HG03159 (cell line): ENCODE measurements at regions not wholly inside any gene's neighbourhood (a gene's known extent, or its start where the extent isn't known, plus 50 kb on each side); places are given as distances from the start of the nearest gene placed in this dataset.

ENCODE experiments used
- ATAC-seq: cut with Tn5 transposase; IDR thresholded peaks from one replicate; pipeline ENCODE4 v1.9.1; 2021; ENCODE audit warnings: mild to moderate bottlenecking, moderate library complexity; ENCODE audit not compliant: unreplicated experiment

DNA sequence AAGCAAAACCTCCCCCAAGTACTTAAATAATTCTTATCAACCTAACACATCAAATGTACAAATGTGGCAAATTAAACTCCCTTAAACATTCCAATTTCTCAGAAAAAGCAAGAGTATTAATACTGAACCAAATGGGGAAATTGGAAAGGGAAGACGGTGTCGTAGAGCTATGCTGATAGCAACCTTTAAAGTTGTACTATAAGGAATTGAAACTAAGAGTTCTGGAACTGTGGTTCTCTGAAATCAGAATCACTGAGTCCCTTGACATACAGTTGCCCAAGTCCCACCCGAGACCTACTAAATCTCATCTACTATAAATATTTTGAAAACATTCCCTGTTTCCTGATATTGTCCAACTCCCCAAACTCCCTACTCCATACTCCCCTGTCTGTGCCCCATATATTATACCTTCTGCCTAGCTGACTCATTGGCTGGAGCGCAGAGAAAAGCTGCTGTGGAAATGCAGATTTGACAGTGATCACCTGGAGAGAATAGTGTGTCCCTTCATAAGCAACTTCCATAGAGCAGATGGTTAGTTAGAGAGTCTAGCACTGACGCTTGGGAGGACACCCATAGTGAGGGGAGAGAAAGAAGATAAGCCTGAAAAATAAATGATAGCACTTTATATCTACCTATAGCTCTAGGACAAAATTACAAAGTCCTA lies 51.4 kb upstream of the ITM2B start:
- no peak for ATAC-seq

DNA sequence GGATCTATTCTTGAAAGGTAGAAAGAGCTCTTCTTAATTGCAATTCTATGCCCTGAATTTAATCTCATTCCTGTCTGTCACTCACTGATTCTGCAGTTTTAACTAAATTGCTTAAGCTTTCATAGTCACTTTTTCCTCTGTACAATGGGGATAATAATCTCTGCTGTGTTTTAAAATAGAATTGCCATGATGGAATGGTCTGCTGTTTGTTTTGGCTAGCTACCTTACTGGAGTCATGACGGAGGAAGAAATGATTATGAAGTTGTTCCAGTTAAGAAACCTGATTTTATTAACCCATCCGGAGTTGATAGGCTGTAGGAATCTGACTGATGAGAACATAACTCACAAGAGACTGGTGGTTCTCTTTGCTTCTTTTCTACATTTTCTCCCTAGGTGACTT lies 54.9 kb upstream of the ITM2B start:
- no peak for ATAC-seq

DNA sequence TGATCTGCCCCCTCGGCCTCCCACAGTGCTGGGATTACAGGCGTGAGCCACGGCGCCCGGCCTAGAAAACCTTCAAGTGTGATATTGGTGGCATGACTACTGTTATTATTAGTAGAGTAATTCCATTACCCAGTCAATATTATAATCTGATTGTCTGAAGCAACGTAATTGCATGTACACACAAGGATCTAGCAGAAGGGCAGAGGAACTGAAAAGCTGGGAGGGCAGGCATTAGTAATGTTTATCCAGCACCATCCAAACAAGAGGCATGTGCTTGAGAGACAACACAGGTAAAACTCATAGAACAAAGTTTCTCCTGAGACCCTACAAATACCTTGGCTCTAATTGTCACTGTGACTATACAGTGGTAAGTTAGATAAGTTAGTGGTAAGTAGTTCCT lies 56.2 kb upstream of the ITM2B start:
- no peak for ATAC-seq

DNA sequence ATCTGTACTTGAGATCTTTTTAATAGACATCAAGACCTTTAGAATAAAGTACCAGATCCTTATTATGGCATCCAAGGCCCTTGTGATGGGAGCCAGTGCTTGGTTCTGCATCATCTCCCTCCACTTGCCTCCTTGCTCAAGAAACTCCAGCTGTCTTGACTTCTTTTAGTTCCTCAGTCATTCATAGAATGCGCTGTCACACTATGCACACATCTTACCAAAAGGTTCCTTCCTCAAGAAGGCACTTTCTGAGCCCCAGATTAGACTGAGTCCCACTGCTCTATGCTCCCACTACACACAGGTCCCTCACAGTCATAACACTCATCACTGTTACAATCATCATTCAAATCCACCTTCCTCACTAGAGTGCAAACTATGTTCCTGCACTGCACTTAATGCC lies 57.8 kb upstream of the ITM2B start:
- peak; percentile 94 for ATAC-seq

DNA sequence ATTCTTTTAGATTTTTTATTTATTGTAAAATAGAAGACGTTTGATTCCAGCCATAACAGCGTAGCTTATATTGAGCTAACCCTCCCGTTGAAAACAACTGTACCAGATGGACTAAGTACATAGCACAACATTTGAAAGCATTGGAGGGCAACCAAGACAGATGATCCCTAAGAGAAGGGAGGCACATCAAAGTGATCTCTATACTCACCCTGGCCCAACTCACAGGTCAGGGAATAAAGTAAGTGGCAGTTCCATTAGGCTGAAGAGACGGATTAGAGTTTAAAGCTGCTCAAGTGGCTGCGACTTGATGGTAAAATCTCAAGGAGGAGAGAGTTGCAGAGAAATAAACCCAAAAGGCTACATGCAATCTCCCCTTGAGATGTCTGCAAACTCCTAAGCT lies 65.1 kb upstream of the ITM2B start:
- no peak for ATAC-seq

DNA sequence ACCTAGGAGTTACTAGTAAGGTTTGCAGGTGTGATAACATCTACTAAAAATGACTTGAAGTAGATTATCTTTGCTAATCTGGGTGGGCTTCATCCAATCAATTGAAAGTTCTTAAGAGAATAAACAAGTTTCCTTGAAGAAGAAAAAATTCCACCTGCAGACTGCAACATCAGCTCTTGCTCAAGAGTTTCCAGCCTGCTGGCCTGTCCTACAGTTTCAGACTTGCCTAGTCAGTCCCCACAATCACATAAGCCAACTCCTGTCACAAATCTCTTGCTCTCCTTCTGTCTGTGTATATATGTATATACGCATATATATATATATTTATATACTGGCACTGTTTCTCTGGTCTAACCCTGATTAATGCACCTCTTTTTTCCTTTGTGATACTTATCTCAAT lies 67.3 kb upstream of the ITM2B start:
- no peak for ATAC-seq

DNA sequence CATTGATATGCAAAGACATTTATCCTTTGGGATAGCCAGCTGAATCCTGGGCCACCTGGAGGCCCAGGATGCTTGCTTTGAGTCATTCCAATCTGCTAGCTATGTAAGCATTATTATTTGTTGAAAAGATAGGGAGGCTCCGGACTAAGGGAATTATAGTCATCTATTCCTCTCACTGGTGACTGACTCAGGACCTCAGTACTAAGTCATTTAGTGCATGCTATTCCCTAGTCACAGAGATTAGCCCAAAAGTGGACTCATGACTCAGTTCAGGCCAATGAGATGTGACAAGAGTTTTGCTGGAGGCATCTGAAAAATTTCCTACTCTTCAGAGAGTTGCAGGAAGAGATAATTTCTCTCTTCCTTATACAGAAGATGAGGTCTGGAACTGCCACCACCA lies 67.9 kb upstream of the ITM2B start:
- no peak for ATAC-seq

DNA sequence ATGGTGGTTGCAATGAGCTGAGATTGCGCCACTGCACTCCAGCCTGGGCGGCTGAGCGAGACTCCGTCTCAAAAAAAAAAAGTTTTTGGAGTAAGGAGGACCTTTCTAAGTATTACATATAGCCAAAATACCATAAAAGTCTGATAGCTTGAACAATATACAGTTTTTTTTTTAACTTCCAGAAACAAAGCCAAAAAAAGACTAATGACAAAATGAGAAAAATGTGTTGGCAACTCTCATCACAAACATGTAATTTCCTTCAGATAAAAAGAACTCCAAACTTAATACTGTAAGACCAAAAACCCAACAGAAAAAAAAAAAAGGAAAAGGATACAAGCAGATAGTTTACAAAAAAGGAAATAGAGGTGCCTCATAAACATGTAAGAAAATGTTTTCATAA lies 68.2 kb upstream of the MED4 start:
- no peak for ATAC-seq

DNA sequence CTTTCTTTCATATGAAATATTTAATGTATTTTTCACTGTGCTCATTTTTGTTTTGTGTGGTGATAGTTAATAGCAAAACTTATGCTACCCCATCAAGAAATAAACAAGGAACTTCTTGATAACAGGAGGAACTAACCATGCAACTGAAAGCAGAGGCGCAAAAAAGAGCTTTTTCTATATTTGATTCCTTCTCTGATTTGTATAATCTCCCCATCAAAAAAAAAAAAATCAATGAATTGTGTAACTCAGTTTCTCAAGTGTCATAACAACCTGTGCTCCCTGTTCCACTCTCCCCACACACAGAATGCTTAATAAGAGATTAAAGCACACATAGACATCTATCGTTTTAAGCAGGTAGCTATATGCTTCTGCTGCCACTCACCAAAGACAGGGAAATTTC lies 67.3 kb upstream of the MED4 start:
- no peak for ATAC-seq

DNA sequence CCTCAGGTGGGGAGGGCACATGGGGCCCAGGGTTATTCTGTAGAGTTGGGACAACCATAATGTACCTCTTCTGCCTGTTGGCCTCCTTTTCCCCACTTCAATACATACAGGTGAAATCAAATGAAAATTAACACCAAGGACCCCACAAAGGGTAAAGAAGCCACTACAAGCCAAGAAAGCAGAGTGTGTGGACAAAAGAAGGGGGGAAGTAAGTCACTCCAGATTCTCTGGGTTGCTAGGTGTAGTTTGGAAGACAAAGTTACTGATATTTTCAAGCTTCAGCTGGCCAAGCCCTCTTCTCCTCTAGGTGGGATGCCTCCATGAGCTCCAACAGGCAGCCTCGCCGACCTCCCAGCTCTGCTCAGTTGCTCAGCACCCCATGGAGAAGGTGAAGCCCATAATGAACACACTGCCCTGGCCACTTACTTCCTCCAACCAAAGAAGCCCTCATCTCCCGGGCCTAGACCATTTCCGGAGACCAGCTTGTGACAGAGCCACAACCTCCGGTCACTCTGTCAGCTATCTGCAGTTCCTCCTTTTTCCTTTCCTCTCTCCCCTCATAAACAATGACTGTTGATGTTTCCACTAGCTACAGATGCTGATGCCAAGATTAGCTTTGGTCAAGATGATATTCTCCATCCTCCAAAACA lies 66.8 kb upstream of the MED4 start:
- ATAC-seq: no peak

DNA sequence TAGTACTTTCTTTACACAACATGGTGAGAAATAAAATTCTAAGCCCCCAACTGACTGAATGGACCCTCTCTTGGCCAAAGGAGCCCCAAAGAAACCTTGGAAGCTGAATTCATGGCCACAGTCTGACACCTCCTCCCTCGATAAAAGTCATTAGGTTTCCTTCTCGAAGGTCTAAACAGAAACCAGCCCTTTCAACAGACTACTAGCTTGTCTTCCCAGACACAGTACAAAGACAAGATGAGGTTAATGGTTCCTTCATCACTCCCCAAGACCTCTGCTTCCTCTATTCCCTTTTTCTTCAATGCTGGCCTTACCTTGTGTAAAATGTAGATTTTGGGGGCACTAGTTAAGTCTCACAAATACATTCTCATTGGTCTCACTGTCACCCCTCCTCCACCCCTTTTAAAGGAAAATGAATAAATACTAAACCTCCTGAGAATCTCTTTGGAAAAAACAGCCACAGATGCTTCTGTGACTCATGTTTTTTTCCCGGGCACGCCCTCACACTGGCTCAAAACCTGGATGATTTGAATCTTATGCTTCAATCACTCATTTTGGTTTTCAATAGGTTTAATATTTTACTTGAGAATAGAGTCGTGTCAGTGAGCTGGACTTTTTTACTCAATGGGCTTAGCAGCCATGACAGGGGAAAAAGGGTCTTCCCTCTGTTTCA lies 65.8 kb upstream of the MED4 start:
- no peak for ATAC-seq

DNA sequence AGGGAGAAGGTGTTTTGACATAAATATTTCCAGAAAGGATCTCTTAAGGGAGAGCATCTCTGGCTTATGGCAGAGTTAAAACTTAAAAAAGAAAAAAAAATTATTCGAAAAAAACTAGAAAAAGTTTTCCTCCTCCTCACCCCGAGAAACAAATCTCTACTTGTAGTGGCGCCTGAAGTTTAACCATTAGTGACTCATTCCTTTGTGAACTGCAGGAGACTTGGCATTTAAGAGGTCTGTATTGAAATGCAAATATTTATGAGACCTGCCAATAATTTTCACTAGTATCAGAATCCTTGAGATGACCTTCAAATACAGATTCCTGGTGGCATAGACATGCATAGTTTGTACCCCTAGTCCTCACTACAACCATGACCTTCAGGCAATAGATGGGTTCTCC lies 64.9 kb upstream of the MED4 start:
- no peak for ATAC-seq

DNA sequence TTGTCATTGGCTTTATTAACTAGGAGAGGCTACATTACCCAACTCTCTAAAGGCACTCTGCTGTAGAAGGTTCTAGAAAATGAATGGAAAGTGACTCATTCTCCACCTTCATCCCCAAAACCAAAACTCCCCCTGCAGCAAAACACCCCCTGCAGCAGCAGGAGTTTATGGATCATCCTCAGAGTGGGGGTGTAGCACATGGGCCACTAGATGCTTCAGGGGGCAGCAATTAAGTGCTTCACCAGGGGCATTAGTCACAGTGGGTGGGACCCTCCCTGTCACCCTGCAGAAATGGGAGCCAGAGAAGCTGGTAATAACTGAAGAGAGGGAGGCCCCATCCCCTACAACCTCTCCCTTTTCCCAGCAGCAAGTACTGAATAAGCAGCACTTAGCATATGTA lies 64.5 kb upstream of the MED4 start:
- ATAC-seq: no peak

DNA sequence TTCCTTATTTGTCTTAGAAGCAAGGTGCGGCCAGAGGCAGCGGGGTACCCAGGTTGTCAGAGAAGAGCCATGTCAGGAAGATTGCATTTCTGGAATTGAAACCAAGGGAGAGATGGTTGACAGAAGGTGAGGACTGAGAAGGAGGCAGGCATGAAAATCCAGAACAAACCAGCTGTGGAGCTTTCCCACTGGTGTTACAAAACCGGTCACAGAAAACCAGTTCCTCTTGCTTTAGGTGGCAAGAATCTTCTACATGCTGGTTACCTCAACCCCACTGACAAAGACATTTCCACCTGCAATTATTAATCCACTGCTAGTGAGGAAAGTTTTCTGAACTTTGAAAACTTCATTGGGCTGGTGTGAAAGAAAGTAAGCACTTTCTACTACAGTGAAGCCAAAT lies 64.0 kb upstream of the MED4 start:
- no peak for ATAC-seq

DNA sequence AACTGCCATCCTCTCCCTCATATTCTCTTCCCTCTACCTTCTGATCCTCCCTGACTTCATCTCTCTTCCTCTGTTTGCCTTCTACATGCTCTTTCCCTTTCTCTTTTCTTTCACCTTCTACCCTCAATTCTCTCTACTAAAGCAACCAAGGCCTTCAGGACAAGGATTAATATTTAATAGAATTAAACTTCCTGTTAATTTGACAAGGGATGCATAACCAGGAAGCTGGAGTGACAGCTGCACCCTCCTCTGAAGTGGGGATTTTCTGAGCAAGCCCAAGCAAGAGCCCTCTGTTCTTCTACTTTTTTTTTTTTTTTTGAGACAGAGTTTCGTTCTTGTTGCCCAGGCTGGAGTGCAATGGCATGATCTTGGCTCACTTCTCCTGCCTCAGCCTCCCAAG lies 63.4 kb upstream of the MED4 start:
- ATAC-seq: no peak

DNA sequence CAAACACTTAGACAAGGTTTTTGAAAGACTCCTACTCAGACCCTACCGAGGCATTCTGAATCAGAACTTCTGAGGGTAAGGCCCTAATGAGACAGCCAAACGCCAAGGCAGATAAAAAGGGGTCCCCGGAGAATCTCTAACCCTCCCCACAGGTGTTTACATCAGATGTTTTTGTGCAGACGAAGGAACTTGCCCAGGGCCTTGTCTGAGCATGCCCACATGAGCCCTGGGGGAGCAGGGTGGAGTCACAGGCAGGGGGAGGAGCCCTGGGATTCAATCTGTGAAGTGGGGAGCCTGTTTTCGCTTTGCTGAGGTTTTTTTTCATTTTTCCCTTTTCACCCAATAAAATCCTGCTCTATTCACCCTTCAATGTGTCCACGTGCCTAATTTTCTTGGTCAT lies 61.6 kb upstream of the MED4 start:
- ATAC-seq: no peak

DNA sequence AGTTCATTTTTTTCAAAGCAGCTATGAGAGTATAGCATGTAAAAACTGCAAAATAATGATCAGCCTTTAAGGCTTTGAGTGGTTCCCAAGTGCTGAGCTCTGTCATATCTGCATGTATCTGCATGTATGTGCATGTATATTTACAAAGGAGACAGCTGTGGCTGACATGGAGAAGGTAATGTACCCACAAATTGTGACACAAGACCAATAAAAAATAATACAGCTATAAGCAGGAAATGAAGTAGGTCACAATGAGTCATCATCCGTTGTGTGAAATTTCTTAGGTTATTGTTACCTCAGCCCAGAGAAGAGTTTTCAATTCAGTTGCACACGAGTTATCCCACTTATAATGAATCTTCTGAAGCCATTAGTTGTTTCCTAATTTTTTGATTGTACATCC lies 60.9 kb upstream of the MED4 start:
- peak; percentile 51 for ATAC-seq

DNA sequence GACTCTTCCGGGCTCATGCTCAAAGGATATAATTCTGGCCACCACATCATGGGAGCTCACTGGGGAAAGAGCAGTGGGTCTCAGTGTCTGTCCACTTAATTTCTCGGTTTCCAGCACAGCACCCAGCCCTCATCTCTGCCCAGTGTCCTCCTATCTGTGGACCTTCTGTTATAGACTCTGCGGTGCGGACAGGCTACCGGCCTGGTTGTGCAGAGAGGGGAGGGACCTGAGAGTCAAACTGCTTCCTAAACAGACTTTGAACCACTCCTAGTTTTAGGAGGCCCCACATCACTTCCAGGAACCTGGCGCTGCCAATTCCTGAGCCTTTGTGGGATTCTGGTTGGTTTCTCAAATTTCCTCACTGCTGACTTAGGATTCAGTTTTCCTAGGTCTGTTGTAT lies 59.8 kb upstream of the MED4 start:
- ATAC-seq: no peak

DNA sequence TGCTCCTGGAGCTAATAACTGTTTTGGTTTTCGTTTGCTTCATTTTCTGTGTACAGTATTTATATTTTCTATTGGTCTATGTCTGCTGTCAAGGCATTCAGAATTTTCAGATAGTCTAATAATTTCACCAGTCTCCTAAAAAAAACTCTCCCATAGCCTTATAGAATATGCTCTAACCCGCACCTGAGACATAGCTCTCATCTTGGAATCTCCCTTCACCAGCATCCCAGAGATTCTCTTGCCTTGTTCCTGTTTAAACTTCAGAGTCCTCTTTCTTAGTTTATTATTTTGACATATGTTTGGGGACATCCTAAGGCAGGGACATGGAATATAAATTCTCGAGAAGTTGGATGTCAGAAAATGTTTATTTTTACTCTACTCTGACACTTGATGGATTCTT lies 58.3 kb upstream of the MED4 start:
- ATAC-seq: no peak

DNA sequence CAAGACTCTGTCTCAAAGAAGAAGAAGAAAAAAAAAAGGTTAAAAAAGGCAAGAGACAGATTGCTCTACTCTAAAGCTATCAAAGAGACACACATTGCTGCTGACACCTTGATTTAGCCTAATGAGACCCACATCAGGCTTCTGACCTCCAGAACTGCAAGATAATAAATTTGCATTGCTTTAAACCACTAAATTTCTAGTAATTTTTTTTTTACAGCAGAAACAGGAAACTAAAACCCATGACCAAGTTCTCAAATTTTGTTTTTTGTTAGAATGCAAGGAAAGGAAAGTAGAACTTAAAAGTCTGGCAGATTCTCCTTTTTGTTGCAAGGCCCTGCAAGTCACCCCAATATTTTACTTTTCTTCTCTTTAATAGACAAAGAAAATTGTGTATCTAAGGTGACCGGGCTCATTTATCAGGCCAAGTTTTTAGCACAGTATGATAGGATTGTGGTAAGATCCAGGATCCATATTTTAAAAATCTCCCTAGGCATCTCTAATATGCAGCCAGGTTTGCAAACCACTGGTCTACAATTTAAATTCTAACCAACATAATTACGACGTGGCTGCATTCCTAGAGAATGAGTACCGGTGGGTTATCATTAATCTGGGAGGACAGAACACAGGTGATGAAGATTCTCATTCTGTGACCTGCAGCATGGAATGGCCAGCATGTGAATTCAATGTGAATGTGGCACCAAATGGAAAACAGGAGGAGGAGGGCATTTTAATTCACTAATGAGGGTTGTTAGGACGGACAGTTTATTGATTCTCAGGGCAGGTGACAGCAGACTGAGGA lies 56.7 kb upstream of the MED4 start:
- no peak for ATAC-seq

DNA sequence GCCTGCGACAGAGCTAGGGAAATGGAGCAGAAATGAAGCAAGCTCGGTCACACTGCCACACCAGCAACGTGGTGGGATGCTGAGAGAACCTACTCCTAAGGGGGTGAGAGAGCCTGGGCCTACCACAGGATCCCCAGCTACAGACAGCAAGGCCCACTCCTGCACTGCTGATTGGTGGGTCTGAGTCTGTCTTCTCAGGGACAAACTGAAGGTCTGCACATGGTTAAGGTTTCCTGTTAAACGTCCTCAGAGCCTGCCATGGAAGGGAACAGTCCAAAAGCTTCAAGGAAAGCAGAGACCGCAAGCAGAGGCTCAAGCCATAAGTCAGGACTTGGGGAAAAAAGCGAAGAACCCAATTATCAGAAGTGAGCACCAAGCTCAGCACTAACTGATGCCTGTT lies 53.5 kb upstream of the MED4 start:
- ATAC-seq: no peak

DNA sequence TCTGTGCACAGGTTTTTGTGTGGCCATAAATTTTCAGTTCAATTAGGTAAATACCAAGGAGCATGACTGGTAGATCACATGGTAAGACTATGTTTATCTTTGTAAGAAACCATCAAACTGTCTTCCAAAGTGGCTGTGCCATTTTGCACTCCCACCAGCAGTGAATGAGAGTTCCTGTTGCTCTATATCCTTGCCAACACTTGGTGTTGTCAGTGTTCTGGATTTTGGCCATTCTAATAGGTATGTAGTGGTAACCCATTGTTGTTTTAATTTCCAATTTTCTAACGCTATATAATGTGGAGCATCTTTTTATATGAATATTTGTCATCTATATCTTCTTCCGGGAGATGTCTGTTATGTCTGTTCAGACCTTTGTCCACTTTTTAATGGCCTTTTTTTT lies 51.7 kb upstream of the MED4 start:
- ATAC-seq: no peak
